Inferior parietal cortex (tissue), 1 donor: ENCODE measurements at regions not wholly inside any gene's neighbourhood (a gene's known extent, or its start where the extent isn't known, plus 50 kb on each side); places are given as distances from the start of the nearest gene placed in this dataset.

Source experiments
- DNase-seq: peaks from one replicate; pipeline ENCODE4 v3.0.0-alpha.2; 2016; ENCODE audit errors: extremely low spot score

DNA sequence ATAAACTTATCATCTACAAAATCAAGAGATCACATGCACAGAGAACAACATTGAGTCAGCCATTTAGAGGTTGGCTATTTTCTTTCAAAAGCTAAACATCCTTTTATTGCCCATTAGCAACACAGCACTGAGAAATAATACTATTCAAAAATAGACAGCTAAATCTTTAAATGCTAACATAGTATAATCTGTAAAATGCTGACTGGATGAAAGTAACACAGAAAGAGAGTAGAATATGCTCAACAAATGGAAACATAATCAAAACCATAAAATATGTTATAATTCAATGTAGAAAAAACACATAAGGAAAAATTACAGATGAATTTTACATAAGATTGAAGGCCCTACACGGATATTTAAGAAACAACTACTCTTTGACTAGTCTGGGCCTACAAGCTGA, 56.5 kb upstream of the COL3A1 start:
- DNase-seq = no peak

- DNase-seq = no peak
Measured at GRCh38 chr2:188919824-188920223, 54.3 kb upstream of the COL3A1 start.

DNA sequence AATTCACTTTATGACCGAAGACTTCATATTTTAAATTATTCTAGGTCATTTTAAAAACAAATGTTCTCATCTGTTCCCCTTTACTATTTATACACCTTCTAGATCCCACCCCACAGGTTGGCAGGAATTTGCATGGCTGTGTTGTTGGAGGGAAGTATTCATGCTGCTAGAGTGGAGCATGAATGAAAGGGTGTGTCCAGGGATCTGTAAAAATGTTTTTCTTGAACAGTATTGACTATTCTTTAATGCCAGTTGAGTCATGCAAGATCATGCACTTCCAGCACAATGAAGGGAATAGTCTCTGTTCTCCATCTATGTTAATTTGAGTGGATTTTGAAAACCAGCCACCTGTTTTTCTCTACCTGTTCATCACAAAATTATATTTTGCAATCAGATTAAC, 52.0 kb upstream of the COL3A1 start:
- DNase-seq = no peak
